ENCODE measurements at regions not wholly inside any gene's neighbourhood (a gene's known extent, or its start where the extent isn't known, plus 50 kb on each side); places are given as distances from the start of the nearest gene placed in this dataset.

- no peaks in the 10 kb centered on the region for H3K36me3 ChIP-seq (ENCODE audit: control insufficient read depth in 3 of 3, insufficient read depth in 2 of 3, low read depth in 1 of 3, low read length in 3 of 3)
- H3K27me3 ChIP-seq (ENCODE audit: control insufficient read depth in 3 of 3, insufficient read depth in 3 of 3, low read length in 3 of 3), result no peaks in the 10 kb centered on the region
- FAIRE-seq, result no peak
- no peak for DNase-seq
- H3K27ac ChIP-seq (ENCODE audit: low read depth in 1 of 3, low read length in 2 of 3), result no peak overlapping the region
- H3K9me3 ChIP-seq (ENCODE audit: control insufficient read depth in 2 of 2, insufficient read depth in 1 of 2, low read depth in 1 of 2, low read length in 1 of 2), result no peaks in the 10 kb centered on the region
- H3K4me3 ChIP-seq (ENCODE audit: low read depth in 1 of 3, low read length in 3 of 3), result no peak overlapping the region
- H3K4me1 ChIP-seq (ENCODE audit: control insufficient read depth in 3 of 3, insufficient read depth in 2 of 3, low read depth in 1 of 3, low read length in 2 of 3), result no peaks in the 10 kb centered on the region
These were observed 256.7 kb downstream of the NDUFS4 start for GRCh38 chr5:53817183-53817582.

DNA sequence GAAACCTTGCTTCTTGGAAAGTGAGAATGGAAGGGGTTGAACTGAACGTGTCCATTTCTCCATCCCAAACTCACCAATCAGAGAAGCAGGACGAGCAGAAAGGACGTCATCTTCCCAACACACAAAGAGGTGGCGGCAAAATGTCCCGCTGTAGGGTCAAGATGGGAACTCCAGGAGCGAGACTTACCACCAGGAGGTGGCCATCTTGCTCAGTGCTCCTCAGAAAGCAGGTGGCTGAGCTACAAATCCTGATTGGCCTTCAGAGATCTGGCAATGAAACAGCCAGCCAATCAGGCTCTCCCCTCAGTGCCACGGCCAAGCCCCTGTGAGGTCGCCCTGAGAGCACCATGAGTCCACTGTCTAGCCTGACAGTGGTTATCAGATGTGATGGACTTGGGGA lies 259.0 kb downstream of the NDUFS4 start:
- WGBS, 3 donors, result 77 to 86% (median 78%) methylated on average over 8 of the region's 8 CpGs
- no peak for FAIRE-seq

DNA sequence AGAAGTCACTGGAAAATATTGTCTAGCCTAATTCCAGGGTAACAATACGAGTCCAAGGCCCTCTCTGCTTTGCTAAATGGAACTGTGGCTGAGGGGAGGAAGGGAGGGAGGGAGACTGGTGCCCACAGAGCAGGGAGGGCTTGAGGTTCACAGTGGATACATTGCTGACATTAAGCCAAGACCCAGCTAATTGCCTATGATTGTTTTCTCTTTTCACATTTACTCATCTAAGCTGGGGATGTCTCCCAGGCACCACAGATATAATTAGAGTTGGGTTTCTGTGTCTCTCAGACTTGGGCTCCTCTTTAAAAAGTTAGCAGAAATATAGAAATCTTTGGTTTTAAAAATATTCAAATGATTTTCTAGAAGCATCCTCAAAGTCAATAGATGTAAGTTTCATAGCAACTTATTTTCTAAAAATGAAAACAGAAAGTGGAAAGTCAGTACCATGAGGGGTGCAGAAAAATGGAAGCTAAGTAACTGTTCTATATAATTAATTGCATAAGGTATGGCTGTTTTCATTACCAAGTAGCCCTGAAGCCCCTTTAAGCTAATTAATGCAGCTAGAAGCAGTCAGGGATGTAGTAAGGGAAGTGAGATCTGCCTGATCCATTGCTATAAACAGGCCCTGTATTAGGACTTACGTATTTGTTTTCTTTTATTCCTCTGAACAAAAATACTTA lies 259.8 kb downstream of the NDUFS4 start:
- no peaks in the 10 kb centered on the region for H3K4me1 ChIP-seq (ENCODE audit: control insufficient read depth in 3 of 3, insufficient read depth in 2 of 3, low read depth in 1 of 3, low read length in 2 of 3)
- 77 to 86% (median 81%) methylated on average over 2 of the region's 2 CpGs for WGBS, 3 donors
- no peak overlapping the region for H3K27ac ChIP-seq (ENCODE audit: low read depth in 1 of 3, low read length in 2 of 3)
- FAIRE-seq (no peak), DNase-seq (no peak)
- no peaks in the 10 kb centered on the region for H3K36me3 ChIP-seq (ENCODE audit: control insufficient read depth in 3 of 3, insufficient read depth in 2 of 3, low read depth in 1 of 3, low read length in 3 of 3)
- no peaks in the 10 kb centered on the region for H3K27me3 ChIP-seq (ENCODE audit: control insufficient read depth in 3 of 3, insufficient read depth in 3 of 3, low read length in 3 of 3)
- H3K9me3 ChIP-seq (ENCODE audit: control insufficient read depth in 2 of 2, insufficient read depth in 1 of 2, low read depth in 1 of 2, low read length in 1 of 2), result no peaks in the 10 kb centered on the region
- no peak overlapping the region for H3K4me3 ChIP-seq (ENCODE audit: low read depth in 1 of 3, low read length in 3 of 3)

More for the DNA sequence above, 259.0 kb downstream of the NDUFS4 start:
- Histone ChIP-seq H3K36me3 (ENCODE audit: control insufficient read depth in 3 of 3, insufficient read depth in 2 of 3, low read depth in 1 of 3, low read length in 3 of 3) (no peaks in the 10 kb centered on the region), H3K27me3 (ENCODE audit: control insufficient read depth in 3 of 3, insufficient read depth in 3 of 3, low read length in 3 of 3) (no peaks in the 10 kb centered on the region), H3K9me3 (ENCODE audit: control insufficient read depth in 2 of 2, insufficient read depth in 1 of 2, low read depth in 1 of 2, low read length in 1 of 2) (no peaks in the 10 kb centered on the region), H3K27ac (ENCODE audit: low read depth in 1 of 3, low read length in 2 of 3) (no peak overlapping the region), H3K4me1 (ENCODE audit: control insufficient read depth in 3 of 3, insufficient read depth in 2 of 3, low read depth in 1 of 3, low read length in 2 of 3) (no peaks in the 10 kb centered on the region), H3K4me3 (ENCODE audit: low read depth in 1 of 3, low read length in 3 of 3) (no peak overlapping the region)
- no peak for DNase-seq

GRCh38 chr5:53820802-53821171 lies 260.3 kb downstream of the NDUFS4 start:
- no peaks in the 10 kb centered on the region for H3K36me3 ChIP-seq (ENCODE audit: control insufficient read depth in 3 of 3, insufficient read depth in 2 of 3, low read depth in 1 of 3, low read length in 3 of 3)
- H3K4me3 ChIP-seq (ENCODE audit: low read depth in 1 of 3, low read length in 3 of 3), result no peak overlapping the region
- no peak overlapping the region for H3K27ac ChIP-seq (ENCODE audit: low read depth in 1 of 3, low read length in 2 of 3)
- H3K27me3 ChIP-seq (ENCODE audit: control insufficient read depth in 3 of 3, insufficient read depth in 3 of 3, low read length in 3 of 3), result no peaks in the 10 kb centered on the region
- no peak for DNase-seq
- FAIRE-seq, result no peak
- 84 to 91% (median 89%) methylated on average over 3 of the region's 3 CpGs for WGBS, 3 donors
- H3K9me3 ChIP-seq (ENCODE audit: control insufficient read depth in 2 of 2, insufficient read depth in 1 of 2, low read depth in 1 of 2, low read length in 1 of 2), result no peaks in the 10 kb centered on the region
- H3K4me1 ChIP-seq (ENCODE audit: control insufficient read depth in 3 of 3, insufficient read depth in 2 of 3, low read depth in 1 of 3, low read length in 2 of 3), result no peaks in the 10 kb centered on the region

- no peak for FAIRE-seq
- no peaks in the 10 kb centered on the region for H3K4me1 ChIP-seq (ENCODE audit: control insufficient read depth in 3 of 3, insufficient read depth in 2 of 3, low read depth in 1 of 3, low read length in 2 of 3)
- 86 to 95% (median 88%) methylated on average over 5 of the region's 5 CpGs for WGBS, 3 donors
These were observed 264.6 kb downstream of the NDUFS4 start for GRCh38 chr5:53825016-53825415.

DNA sequence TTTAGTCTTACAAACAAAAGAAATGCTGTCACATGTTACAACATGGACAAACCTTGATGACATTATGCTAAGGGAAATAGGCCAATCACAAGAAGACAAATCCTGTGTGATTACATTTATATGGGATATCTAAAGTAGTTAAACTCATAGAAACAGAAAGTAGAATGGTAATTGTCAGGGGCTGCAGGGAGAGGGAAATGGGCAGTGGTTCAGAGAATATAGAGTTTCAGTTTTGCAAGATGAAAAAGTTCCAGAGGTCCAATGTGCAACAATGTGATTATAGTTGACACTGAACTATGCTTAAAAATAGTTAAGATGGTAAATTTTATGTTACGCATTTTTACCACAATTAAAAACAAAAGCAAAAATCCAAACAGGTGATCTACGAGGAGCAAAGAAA lies 265.5 kb downstream of the NDUFS4 start:
- no peak for DNase-seq
- 80 to 96% (median 95%) methylated on average over 2 of the region's 2 CpGs for WGBS, 3 donors
- no peak for FAIRE-seq
- Histone ChIP-seq H3K36me3 (ENCODE audit: control insufficient read depth in 3 of 3, insufficient read depth in 2 of 3, low read depth in 1 of 3, low read length in 3 of 3) (no peaks in the 10 kb centered on the region), H3K27ac (ENCODE audit: low read depth in 1 of 3, low read length in 2 of 3) (no peak overlapping the region), H3K4me3 (ENCODE audit: low read depth in 1 of 3, low read length in 3 of 3) (no peak overlapping the region), H3K27me3 (ENCODE audit: control insufficient read depth in 3 of 3, insufficient read depth in 3 of 3, low read length in 3 of 3) (no peaks in the 10 kb centered on the region), H3K4me1 (ENCODE audit: control insufficient read depth in 3 of 3, insufficient read depth in 2 of 3, low read depth in 1 of 3, low read length in 2 of 3) (no peaks in the 10 kb centered on the region), H3K9me3 (ENCODE audit: control insufficient read depth in 2 of 2, insufficient read depth in 1 of 2, low read depth in 1 of 2, low read length in 1 of 2) (no peaks in the 10 kb centered on the region)

More at GRCh38 chr5:53825016-53825415, 264.6 kb downstream of the NDUFS4 start:
- Histone ChIP-seq H3K27me3 (ENCODE audit: control insufficient read depth in 3 of 3, insufficient read depth in 3 of 3, low read length in 3 of 3) (no peaks in the 10 kb centered on the region), H3K36me3 (ENCODE audit: control insufficient read depth in 3 of 3, insufficient read depth in 2 of 3, low read depth in 1 of 3, low read length in 3 of 3) (no peaks in the 10 kb centered on the region), H3K4me3 (ENCODE audit: low read depth in 1 of 3, low read length in 3 of 3) (no peak overlapping the region), H3K27ac (ENCODE audit: low read depth in 1 of 3, low read length in 2 of 3) (no peak overlapping the region), H3K9me3 (ENCODE audit: control insufficient read depth in 2 of 2, insufficient read depth in 1 of 2, low read depth in 1 of 2, low read length in 1 of 2) (no peaks in the 10 kb centered on the region)
- DNase-seq, result no peak

DNA sequence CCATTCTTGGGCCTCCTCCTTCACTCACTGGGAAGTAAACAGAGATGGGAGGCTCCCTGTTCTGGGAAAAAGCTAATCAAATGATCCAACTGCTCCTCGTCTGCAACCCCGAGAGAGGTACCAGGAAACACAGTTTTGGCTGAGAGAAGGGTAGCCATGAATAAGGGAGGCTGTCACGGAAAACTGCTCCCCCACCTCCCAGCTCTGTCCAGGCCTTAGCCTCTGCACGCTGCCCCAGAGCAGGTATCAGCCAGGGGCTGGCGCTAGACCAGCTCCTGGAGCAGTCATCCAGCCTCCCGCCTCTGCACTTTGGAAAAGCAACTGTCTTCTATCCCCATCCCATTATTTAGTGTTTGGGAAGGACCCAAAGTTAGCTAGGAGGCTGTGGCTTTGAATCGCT lies 266.1 kb downstream of the NDUFS4 start:
- H3K9me3 ChIP-seq (ENCODE audit: control insufficient read depth in 2 of 2, insufficient read depth in 1 of 2, low read depth in 1 of 2, low read length in 1 of 2), result no peaks in the 10 kb centered on the region
- no peaks in the 10 kb centered on the region for H3K27me3 ChIP-seq (ENCODE audit: control insufficient read depth in 3 of 3, insufficient read depth in 3 of 3, low read length in 3 of 3)
- H3K36me3 ChIP-seq (ENCODE audit: control insufficient read depth in 3 of 3, insufficient read depth in 2 of 3, low read depth in 1 of 3, low read length in 3 of 3), result no peaks in the 10 kb centered on the region
- H3K27ac ChIP-seq (ENCODE audit: low read depth in 1 of 3, low read length in 2 of 3), result no peak overlapping the region
- no peaks in the 10 kb centered on the region for H3K4me1 ChIP-seq (ENCODE audit: control insufficient read depth in 3 of 3, insufficient read depth in 2 of 3, low read depth in 1 of 3, low read length in 2 of 3)
- no peak overlapping the region for H3K4me3 ChIP-seq (ENCODE audit: low read depth in 1 of 3, low read length in 3 of 3)
- FAIRE-seq (no peak), DNase-seq (no peak)
- WGBS, 3 donors, result 74 to 76% (median 76%) methylated on average over 7 of the region's 7 CpGs

- DNase-seq (no peak), FAIRE-seq (no peak)
- H3K27ac ChIP-seq (ENCODE audit: low read depth in 1 of 3, low read length in 2 of 3), result no peak overlapping the region
- no peaks in the 10 kb centered on the region for H3K9me3 ChIP-seq (ENCODE audit: control insufficient read depth in 2 of 2, insufficient read depth in 1 of 2, low read depth in 1 of 2, low read length in 1 of 2)
- H3K4me1 ChIP-seq (ENCODE audit: control insufficient read depth in 3 of 3, insufficient read depth in 2 of 3, low read depth in 1 of 3, low read length in 2 of 3), result no peaks in the 10 kb centered on the region
- no peaks in the 10 kb centered on the region for H3K27me3 ChIP-seq (ENCODE audit: control insufficient read depth in 3 of 3, insufficient read depth in 3 of 3, low read length in 3 of 3)
- 80 to 85% (median 80%) methylated on average over 4 of the region's 4 CpGs for WGBS, 3 donors
- no peaks in the 10 kb centered on the region for H3K36me3 ChIP-seq (ENCODE audit: control insufficient read depth in 3 of 3, insufficient read depth in 2 of 3, low read depth in 1 of 3, low read length in 3 of 3)
- no peak overlapping the region for H3K4me3 ChIP-seq (ENCODE audit: low read depth in 1 of 3, low read length in 3 of 3)
These were observed 266.8 kb downstream of the NDUFS4 start for GRCh38 chr5:53827211-53827651.

DNA sequence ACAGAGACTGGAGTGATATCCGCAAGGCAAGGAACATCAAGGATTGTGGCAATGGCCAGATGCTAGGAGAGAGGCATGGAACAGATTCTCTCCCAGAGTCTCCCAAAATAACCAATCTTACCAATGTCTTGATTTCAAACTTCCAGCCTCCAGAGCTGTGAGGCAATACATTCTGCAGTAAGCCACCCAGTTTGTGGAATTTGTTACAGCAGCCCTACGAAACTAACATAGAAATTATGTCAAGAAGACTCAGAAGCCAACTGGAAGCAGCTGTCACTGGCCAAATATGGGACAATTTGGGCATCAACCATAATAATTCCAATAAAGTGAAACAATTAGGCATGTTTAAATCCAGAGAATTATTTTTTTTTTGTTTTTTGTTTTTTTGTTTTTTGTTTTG lies 271.1 kb downstream of the NDUFS4 start:
- DNase-seq, result no peak
- Histone ChIP-seq H3K36me3 (ENCODE audit: control insufficient read depth in 3 of 3, insufficient read depth in 2 of 3, low read depth in 1 of 3, low read length in 3 of 3) (no peaks in the 10 kb centered on the region), H3K4me1 (ENCODE audit: control insufficient read depth in 3 of 3, insufficient read depth in 2 of 3, low read depth in 1 of 3, low read length in 2 of 3) (no peaks in the 10 kb centered on the region), H3K9me3 (ENCODE audit: control insufficient read depth in 2 of 2, insufficient read depth in 1 of 2, low read depth in 1 of 2, low read length in 1 of 2) (no peaks in the 10 kb centered on the region), H3K4me3 (ENCODE audit: low read depth in 1 of 3, low read length in 3 of 3) (no peak overlapping the region), H3K27ac (ENCODE audit: low read depth in 1 of 3, low read length in 2 of 3) (no peak overlapping the region), H3K27me3 (ENCODE audit: control insufficient read depth in 3 of 3, insufficient read depth in 3 of 3, low read length in 3 of 3) (no peaks in the 10 kb centered on the region)
- FAIRE-seq, result no peak
- WGBS, 3 donors, result 78 to 88% (median 83%) methylated on average over 2 of the region's 2 CpGs

Measured in small intestine (tissue), 7 donors.